ENCODE measurements at regions not wholly inside any gene's neighbourhood (a gene's known extent, or its start where the extent isn't known, plus 50 kb on each side); places are given as distances from the start of the nearest gene placed in this dataset.

DNA sequence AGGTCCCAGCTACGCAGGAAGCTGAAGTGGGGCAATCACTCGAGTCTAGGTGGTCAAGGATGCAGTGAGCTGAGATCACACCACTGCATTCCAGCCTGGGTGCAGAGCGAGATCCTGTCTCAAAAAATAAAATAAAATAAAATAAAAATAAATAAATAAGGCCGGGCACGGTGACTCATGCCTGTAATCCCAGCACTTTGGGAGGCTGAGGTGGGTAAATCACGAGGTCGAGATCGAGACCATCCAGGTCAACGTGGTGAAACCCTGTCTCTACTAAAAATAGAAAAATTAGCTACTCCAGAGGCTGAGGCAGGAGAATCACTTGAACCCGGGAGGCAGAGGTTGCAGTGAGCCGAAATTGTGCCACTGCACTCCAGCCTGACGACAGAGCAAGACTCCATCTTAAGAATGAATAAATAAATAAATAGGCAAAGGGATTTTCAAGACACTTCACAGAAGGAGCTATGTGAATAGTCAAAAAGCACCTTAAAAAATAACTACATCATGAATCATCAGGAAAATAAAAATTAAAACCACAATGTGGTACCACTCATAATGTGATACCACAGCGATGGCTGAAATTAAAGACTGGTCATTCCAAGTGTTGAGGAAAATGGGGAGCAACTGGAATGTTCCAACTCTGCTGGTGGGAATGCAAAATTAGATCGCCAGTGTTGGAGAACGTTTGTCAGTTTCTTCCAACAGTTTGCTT is 92.9 kb upstream of the TBX3 start:
- DNase-seq (ENCODE audit: insufficient read length, low spot score) (peak; percentile 41), FAIRE-seq (no peak)

- no peak for DNase-seq (ENCODE audit: insufficient read length, low spot score)
- no peak for FAIRE-seq
Observed at GRCh38 chr12:114774699-114775098, 90.7 kb upstream of the TBX3 start.

DNA sequence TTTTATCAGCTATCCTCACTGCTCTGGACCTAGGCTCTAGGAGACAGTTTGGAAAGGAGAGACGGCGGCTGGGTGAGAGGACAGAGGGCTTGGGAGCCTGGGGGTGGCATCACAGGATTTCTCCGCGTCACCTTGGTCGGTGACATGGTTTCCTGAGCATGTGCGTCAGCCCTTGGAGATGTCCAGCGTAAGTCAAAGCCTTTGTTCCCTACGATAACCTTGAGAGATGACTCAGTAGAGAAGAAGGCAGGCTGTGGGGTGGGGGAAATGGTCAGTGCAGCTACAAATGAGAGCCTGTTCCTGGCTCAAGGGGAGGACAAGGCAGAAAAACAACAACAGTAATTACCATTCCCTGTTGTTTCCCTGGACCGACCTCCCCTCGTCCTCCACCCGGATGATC is 90.2 kb upstream of the TBX3 start:
- DNase-seq (ENCODE audit: insufficient read length, low spot score) = peak; percentile 67
- FAIRE-seq = peak; percentile 65

DNA sequence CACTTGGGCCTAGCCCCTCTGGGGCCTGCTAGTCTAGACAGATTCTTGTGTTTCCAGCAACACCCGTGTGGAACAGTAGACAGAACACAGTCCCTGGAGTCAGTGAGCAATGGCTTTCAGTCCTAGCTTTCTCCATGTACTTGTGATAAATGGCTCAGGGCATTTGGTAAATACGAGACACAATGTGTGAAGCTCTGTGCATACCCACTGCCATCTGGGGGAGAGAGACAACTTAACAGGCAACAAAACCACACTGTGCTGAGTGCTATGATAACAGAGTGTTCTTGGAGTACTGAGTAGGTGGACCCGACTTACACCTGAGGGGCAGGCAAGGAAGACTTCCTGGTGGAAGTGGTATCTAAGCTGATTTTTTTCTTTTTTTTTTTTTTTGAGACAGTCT is 86.3 kb upstream of the TBX3 start:
- FAIRE-seq (no peak), DNase-seq (ENCODE audit: insufficient read length, low spot score) (no peak)

DNA sequence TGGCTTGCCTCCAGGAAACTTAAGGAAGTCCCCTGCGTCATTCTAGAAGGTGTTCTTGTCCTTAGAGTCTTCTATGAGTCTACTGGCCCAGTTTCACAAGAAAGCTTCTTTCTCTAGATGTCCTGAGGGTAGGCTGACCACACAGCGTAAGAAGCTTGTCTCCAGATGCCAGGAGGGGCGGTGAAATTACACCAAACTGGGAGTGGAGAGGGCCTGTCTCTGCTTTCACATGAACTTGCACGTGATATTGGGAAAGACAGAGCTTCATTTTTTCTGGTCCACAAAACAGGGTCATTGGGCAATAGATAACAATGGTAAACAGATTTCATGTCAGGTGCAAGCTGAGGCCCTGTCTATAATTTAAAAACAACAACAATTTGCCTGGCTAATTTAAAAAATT is 85.7 kb upstream of the TBX3 start:
- DNase-seq (ENCODE audit: insufficient read length, low spot score) (no peak), FAIRE-seq (no peak)

GRCh38 chr12:114767906-114768722 is 84.1 kb upstream of the TBX3 start:
- DNase-seq (ENCODE audit: insufficient read length, low spot score) (no peak), FAIRE-seq (no peak)

DNA sequence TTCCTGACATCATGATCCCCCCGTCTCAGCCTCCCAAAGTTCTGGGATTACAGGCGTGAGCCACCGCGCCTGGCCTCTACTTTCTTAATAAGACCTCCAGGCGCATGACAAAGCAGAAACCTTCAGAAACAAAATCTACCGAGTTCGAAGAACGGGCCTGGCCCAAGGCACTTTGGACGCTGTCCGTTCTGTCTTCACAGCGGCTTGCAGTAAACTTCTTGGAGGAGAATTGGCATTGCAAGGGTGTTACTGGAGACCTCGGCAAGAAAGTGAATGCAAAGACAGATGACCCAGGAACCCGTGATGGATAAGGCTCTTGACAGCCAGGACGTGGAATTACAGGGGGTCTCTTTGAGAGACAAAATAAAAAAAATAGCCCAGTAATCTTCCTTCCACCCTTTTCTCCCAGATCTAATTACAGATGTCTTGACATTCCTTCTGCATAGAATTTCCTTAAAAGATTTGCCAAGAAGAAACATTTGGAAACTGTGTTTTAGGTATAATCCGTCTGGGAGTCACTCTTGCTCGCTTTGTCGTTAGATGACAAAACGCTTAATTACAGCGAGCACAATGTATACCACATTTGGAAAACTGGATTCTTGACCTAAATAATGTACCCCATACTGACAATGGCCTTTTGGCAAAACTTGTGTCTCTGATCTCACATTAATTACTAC is 83.2 kb upstream of the TBX3 start:
- no peak for FAIRE-seq
- no peak for DNase-seq (ENCODE audit: insufficient read length, low spot score)

DNA sequence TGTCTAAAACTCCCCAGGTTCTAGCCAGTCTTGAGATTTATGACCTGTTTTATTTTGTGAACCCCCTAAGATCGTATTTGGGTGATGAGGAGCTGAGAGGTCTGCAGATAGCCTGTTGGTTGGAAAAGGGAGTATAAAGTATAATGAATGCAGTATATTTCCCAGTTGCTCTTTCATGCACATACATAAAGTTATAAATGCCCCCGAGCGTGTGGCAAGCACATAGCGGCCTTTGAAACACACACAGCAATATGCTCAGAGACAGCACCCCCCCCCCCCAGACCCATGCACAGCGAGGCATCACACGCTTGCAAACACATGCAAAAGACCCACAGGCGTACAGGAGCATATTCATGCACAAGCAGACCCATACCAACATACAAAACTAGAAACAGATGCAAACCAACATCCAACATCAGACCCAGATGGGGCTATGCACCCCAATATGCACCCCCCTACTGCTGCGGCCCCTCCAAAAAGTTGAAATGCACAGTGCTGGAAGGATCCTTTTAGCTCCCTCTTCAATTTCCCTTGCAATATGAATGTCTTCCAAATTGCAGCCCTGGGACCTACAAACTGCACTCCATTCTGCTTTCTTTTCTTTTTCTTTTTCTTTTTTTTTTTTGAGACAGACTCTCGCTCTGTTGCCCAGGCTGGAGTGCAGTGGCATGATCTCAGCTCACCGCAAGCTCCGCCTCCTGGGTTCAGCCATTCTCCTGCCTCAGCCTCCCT is 82.2 kb upstream of the TBX3 start:
- FAIRE-seq (no peak), DNase-seq (ENCODE audit: insufficient read length, low spot score) (no peak)

- no peak for DNase-seq (ENCODE audit: insufficient read length, low spot score)
- FAIRE-seq = no peak
Observed at GRCh38 chr12:114764510-114764909, 80.5 kb upstream of the TBX3 start.

DNA sequence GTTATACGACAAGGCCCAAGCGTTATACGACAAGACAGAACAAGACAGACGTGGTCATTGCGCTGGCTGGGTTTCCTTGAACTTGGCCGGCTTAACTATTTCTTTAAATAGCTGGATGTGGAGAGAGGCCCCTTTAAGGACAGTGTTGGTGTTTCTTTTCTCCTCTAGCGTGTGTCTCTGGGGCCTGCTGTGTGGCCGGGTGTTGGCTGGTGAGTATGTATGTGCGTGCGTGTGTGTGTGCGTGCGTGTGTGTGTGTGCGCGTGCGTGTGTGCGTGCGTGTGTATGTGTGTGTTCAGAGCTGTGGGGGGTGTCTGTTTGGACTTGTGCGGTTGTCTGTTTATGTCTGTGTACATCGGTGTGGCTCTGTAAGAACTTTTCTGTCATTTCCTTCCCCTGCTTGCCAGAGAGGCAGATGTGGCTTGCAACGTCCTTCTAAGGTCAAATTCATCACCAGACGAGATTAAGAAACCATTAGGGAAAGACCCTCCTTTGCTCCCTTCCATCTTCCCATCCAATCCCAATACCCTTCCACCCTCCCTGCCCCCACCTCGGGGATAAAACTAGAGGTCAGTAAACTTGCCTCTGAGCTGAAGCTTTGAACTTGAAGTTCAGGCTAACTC is 78.6 kb upstream of the TBX3 start:
- DNase-seq (ENCODE audit: insufficient read length, low spot score) (no peak), FAIRE-seq (peak; percentile 16)

GRCh38 chr12:114760151-114760877 is 76.3 kb upstream of the TBX3 start:
- no peak for FAIRE-seq

DNA sequence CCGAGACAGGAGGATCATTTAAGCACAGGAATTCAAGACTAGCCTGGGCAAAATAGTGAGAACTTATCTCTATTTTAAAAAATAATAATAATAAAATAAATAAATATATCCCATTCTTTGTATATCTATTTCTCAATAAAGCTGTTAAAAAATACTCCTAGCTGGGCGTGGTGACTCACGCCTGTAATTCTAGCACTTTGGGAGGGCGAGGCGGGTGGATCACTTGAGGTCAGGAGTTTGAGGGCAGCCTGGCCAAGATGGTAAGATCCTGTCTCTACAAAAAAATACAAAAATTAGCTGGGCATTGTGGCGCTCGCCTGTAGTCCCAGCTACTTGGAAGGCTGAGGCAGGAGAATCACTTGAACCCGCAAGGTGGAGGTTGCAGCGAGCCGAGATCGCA is 75.7 kb upstream of the TBX3 start:
- FAIRE-seq (no peak), DNase-seq (ENCODE audit: insufficient read length, low spot score) (no peak)

More at GRCh38 chr12:114760151-114760877, 76.3 kb upstream of the TBX3 start:
- no peak for DNase-seq (ENCODE audit: insufficient read length, low spot score)

- DNase-seq (ENCODE audit: insufficient read length, low spot score) (no peak), FAIRE-seq (no peak)
Observed at GRCh38 chr12:114757684-114758325, 73.8 kb upstream of the TBX3 start.

- FAIRE-seq (no peak), DNase-seq (ENCODE audit: insufficient read length, low spot score) (no peak)
Observed at GRCh38 chr12:114752217-114752616, 68.2 kb upstream of the TBX3 start.

DNA sequence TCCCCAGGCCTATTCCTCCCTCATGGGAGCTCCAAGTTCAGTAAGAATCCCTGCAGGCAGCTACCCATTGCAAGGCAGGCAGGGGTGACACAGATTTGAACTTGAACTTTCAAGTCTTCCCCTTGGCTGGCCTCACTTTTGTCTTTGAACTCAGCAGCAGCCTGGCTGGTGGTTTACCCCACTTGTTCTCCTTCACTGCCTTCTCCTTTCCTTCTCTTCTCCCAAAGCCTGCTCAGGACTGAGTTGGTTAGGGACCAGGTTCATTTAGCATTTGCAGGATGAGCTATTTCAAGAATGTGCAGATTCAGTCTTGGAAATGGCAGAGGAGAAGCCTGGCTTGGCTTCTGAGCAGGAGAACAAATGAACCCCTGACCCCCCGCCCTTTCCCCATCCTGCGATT is 67.7 kb upstream of the TBX3 start:
- FAIRE-seq (no peak), DNase-seq (ENCODE audit: insufficient read length, low spot score) (no peak)

DNA sequence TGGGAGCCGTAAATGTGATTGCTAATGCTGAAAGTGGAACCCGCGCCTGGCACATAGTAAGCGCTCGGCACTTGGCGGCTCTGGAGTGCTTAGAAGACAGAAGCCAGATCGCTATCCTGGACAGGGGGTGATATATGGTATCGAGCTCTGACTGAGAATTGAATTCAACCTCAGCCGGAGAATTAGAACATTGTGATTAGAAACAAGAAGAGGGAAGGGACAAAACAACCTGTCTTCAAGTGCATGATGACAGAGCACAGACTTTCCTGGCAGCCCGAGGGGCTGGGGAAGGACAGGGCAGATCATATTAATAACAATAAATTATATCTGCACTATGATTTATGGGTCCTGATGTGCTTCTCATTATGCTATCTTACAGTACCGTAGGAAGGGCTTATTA is 66.9 kb upstream of the TBX3 start:
- DNase-seq (ENCODE audit: insufficient read length, low spot score) = no peak
- FAIRE-seq = no peak

GRCh38 chr12:114749065-114749464 is 65.1 kb upstream of the TBX3 start:
- FAIRE-seq (no peak), DNase-seq (ENCODE audit: insufficient read length, low spot score) (no peak)

DNA sequence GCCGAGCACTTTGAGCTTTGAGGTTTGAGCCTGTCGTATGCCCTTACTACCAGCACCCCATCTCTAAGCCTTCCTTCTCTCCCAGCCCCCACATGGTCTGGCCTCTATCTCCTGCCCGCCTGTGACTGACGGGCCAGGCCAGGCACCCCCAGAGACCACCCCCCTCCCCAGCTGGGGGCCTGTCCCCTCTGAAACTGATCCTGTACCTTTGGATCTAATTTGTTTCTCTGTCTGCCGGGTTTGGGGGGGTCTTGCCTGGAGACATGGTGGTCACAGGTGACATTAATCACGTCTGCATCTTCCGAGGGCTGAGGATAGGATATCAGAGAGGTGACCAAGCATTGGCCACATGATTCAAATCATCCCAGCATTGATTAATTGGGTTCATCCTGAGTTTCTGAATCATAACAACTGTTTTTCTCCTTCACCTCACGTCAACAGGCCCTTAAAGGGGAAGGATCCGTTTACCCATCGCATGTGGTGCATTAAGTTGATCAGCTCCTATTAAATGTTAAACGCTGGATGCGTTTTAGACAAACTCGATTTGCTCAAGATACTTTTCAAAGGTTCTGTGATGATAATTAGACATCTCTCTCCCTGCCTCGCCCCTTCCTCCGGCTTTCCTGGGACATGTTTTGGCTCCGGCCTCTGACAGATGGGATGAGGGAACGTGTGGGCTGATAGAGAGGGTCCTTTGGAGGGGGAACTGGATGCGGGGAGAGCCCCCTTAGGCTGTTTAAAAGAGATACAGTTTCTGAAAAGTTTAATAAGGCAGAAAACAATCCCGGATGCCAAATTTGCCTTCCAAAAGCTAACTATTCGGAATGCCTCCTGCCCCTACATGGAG is 63.3 kb upstream of the TBX3 start:
- no peak for FAIRE-seq
- no peak for DNase-seq (ENCODE audit: insufficient read length, low spot score)
